Activated CD8-positive, alpha-beta memory T cell treated with anti-CD3 and anti-CD28 coated beads, Interleukin-2, amount 50 U/mL, for 4 hours (primary cell): ENCODE measurements at regions not wholly inside any gene's neighbourhood (a gene's known extent, or its start where the extent isn't known, plus 50 kb on each side); places are given as distances from the start of the nearest gene placed in this dataset.
"Not testable (repeated sequence)": the region's sequence is repeated elsewhere in the genome, so short reads cannot be mapped to it uniquely, and the experiment has no call there.

Experiments
- DNase-seq: peaks from one replicate; pipeline ENCODE4 v3.0.0-alpha.2; 2020

- DNase-seq, result not testable (repeated sequence)
Observed at GRCh38 chr16:29578898-29579297, 72.7 kb upstream of the NPIPB12 start.

- DNase-seq, result not testable (repeated sequence)
Observed at GRCh38 chr16:29581764-29582163, 75.6 kb upstream of the NPIPB12 start.

- DNase-seq, result not testable (repeated sequence)
Observed at GRCh38 chr16:29591919-29592318, 71.1 kb upstream of the SPN start.

- DNase-seq, result not testable (repeated sequence)
Observed at GRCh38 chr16:29594269-29594925, 68.7 kb upstream of the SPN start.

- DNase-seq, result peak; percentile 88
Observed at GRCh38 chr16:29594926-29595838, 67.9 kb upstream of the SPN start.

GRCh38 chr16:29597030-29597429 is 66.0 kb upstream of the SPN start:
- DNase-seq, result not testable (repeated sequence)

- not testable (repeated sequence) for DNase-seq
Observed at GRCh38 chr16:29600111-29601000, 62.7 kb upstream of the SPN start.

GRCh38 chr16:29602247-29602625 is 60.8 kb upstream of the SPN start:
- not testable (repeated sequence) for DNase-seq

- not testable (repeated sequence) for DNase-seq
Observed at GRCh38 chr16:29602683-29603088, 60.4 kb upstream of the SPN start.

- not testable (repeated sequence) for DNase-seq
Observed at GRCh38 chr16:29604631-29605549, 58.2 kb upstream of the SPN start.

- not testable (repeated sequence) for DNase-seq
Observed at GRCh38 chr16:29605593-29606205, 57.3 kb upstream of the SPN start.

- not testable (repeated sequence) for DNase-seq
Observed at GRCh38 chr16:29606669-29607427, 56.2 kb upstream of the SPN start.

GRCh38 chr16:29607428-29607823 is 55.6 kb upstream of the SPN start:
- DNase-seq, result not testable (repeated sequence)

- not testable (repeated sequence) for DNase-seq
Observed at GRCh38 chr16:29612381-29613306, 50.4 kb upstream of the SPN start.
